BLaER1 treated with 17β-estradiol and CSF1 and Interleukin-3, amounts not matched to agents 10 nM and 100 nM (cell line): ENCODE measurements at regions not wholly inside any gene's neighbourhood (a gene's known extent, or its start where the extent isn't known, plus 50 kb on each side); places are given as distances from the start of the nearest gene placed in this dataset.

Experiments
- H3K27ac ChIP-seq, 11 experiments: shearing (Covaris generic); formaldehyde crosslinking; 2 replicates each; pipeline ENCODE4 v1.8.1; 2022
- H3K27me3 ChIP-seq, 11 experiments: shearing (Covaris generic); formaldehyde crosslinking; 2 replicates each; pipeline ENCODE4 v1.8.1; 2022
- H3K36me3 ChIP-seq, 11 experiments: shearing (Covaris generic); formaldehyde crosslinking; 2 replicates each; pipeline ENCODE4 v1.8.1; 2022
- H3K4me1 ChIP-seq, 10 experiments: shearing (Covaris generic); formaldehyde crosslinking; 2 replicates each; pipeline ENCODE4 v1.8.1; 2022
- H3K4me2 ChIP-seq, 11 experiments: shearing (Covaris generic); formaldehyde crosslinking; 2 replicates each; pipeline ENCODE4 v1.8.1; 2022
- H3K4me3 ChIP-seq, 10 experiments: shearing (Covaris generic); formaldehyde crosslinking; 2 replicates each; pipeline ENCODE4 v1.8.1; 2022
- H3K9ac ChIP-seq, 11 experiments: shearing (Covaris generic); formaldehyde crosslinking; 2 replicates each; pipeline ENCODE4 v1.8.1; 2022
- H3K9me3 ChIP-seq, 11 experiments: shearing (Covaris generic); formaldehyde crosslinking; replicated peaks in 1 of 11; 2 replicates each; pipeline ENCODE4 v1.8.1; 2022
- H4K20me1 ChIP-seq, 11 experiments: shearing (Covaris generic); formaldehyde crosslinking; 2 replicates each; pipeline ENCODE4 v1.8.1; 2022
- Cebpa-rat ChIP-seq, 11 experiments: shearing (Covaris generic); IDR thresholded peaks; 2 replicates each; pipeline ENCODE4 v1.8.1; 2022

DNA sequence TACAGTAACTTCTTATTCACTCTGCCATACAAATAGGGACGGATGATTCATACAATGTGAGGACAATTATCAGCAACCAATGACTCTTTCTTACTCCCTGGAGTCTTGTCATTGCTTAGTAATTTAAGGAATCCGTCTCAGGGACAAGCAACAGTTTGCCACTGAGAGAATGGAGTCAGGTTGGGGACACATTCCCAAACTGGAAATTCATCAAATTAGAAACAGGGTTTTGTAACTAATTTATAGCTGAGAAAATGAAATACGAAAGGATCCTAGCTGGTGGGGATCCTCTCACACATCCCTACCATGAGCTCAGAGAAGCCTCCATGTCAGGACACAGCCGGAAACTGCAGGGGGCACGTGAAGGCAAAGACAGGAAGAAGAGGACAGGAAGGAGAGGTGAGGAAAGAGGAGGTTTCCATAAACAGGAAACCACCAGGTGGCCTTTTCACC lies 50.4 kb upstream of the KDR start:
- Histone ChIP-seq H3K4me3 (no peak overlapping the region), H3K4me2 (no peak overlapping the region), H3K27ac (no peak overlapping the region), H3K9ac (no peak overlapping the region), H3K27me3 (no peaks in the 10 kb centered on the region), H4K20me1 (no peaks in the 10 kb centered on the region), H3K4me1 (peaks cover 0 to 18% (median 5%) of the 10 kb centered on the region in 10 experiments; a peak in 8 of 20 replicates), H3K9me3 (no peaks in the 10 kb centered on the region), H3K36me3 (no peaks in the 10 kb centered on the region)
- no peak for TF ChIP-seq Cebpa-rat (IDR thresholded peaks at IDR 0.05)

- Histone ChIP-seq H3K27ac (no peak overlapping the region), H3K27me3 (no peaks in the 10 kb centered on the region), H3K4me3 (no peak overlapping the region), H4K20me1 (no peaks in the 10 kb centered on the region), H3K9ac (no peak overlapping the region), H3K4me1 (peaks cover 0 to 18% (median 6%) of the 10 kb centered on the region in 10 experiments; a peak in 9 of 20 replicates), H3K4me2 (no peak overlapping the region), H3K36me3 (no peaks in the 10 kb centered on the region), H3K9me3 (no peaks in the 10 kb centered on the region)
- TF ChIP-seq Cebpa-rat (IDR thresholded peaks at IDR 0.05): no peak
Measured at GRCh38 chr4:55176497-55176896, 51.1 kb upstream of the KDR start.

- TF ChIP-seq Cebpa-rat (IDR thresholded peaks at IDR 0.05): no peak
- H3K9ac ChIP-seq: no peak overlapping the region
- no peaks in the 10 kb centered on the region for H3K36me3 ChIP-seq
- H3K27ac ChIP-seq: no peak overlapping the region
- H4K20me1 ChIP-seq: no peaks in the 10 kb centered on the region
- H3K27me3 ChIP-seq: no peaks in the 10 kb centered on the region
- peaks cover 0 to 18% (median 8%) of the 10 kb centered on the region in 10 experiments; a peak in 9 of 20 replicates for H3K4me1 ChIP-seq
- H3K9me3 ChIP-seq: no peaks in the 10 kb centered on the region
- H3K4me3 ChIP-seq: no peak overlapping the region
- H3K4me2 ChIP-seq: peak overlapping the region in 5 of 11 experiments; percentile 16 to 53 (median 33); a peak in 6 of 22 replicates
Measured at GRCh38 chr4:55177461-55177860, 52.1 kb upstream of the KDR start.

DNA sequence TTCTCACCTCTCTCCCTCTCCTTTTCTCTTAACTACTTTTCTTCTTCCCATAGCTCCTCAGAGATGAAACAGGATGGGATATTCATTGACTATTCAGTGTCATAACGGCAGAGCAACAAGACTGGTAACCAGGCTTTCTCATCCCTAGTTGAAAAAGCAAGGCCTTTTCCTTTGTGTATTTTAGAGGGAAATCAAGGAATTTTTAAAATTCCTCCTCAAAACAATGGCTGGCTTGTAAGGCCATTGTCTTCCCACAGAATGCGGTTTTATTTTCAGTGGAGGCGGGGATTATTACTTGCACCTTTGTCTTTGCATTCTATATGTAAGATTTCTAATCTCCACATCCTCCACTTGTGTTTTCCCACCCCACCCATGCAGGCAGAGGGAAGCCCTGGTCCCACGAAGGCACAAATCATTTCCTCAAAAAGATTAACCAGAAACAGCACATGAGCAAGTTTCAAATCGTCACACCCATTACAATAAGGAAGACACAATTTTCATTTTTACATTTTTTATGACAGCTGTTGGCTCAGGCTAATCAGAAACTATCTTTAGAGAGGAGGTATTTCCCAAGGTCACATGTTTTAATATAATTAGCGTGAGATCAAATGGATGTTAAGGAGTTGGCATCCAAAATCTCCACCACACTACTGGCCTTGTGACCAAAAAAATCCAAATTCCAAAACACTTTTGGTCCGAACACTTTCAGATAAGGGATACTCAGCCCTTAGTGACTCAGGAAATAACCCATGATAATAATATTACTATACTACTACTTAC lies 53.0 kb upstream of the KDR start:
- Histone ChIP-seq H3K9ac (no peak overlapping the region), H3K4me3 (no peak overlapping the region), H3K27ac (peak overlapping the region in 1 of 11 experiments; percentile 40; a peak in 2 of 22 replicates), H3K4me1 (peaks cover 0 to 20% (median 8%) of the 10 kb centered on the region in 10 experiments; a peak in 9 of 20 replicates), H4K20me1 (no peaks in the 10 kb centered on the region), H3K9me3 (no peaks in the 10 kb centered on the region), H3K4me2 (peak overlapping the region in 6 of 11 experiments; percentile 16 to 53 (median 30); a peak in 7 of 22 replicates), H3K27me3 (no peaks in the 10 kb centered on the region), H3K36me3 (no peaks in the 10 kb centered on the region)
- TF ChIP-seq Cebpa-rat (IDR thresholded peaks at IDR 0.05): no peak

GRCh38 chr4:55181010-55182005 lies 55.9 kb upstream of the KDR start:
- Histone ChIP-seq H3K4me1 (peaks cover 0 to 31% (median 8%) of the 10 kb centered on the region in 10 experiments; a peak in 10 of 20 replicates), H3K9ac (no peak overlapping the region), H3K36me3 (no peaks in the 10 kb centered on the region), H3K27me3 (no peaks in the 10 kb centered on the region), H3K9me3 (no peaks in the 10 kb centered on the region), H3K4me3 (no peak overlapping the region), H3K27ac (no peak overlapping the region), H3K4me2 (peak overlapping the region in 3 of 11 experiments; percentile 4 to 25 (median 8); a peak in 3 of 22 replicates), H4K20me1 (no peaks in the 10 kb centered on the region)
- TF ChIP-seq Cebpa-rat (IDR thresholded peaks at IDR 0.05): no peak

GRCh38 chr4:55183926-55184599 lies 58.7 kb upstream of the KDR start:
- Histone ChIP-seq H3K36me3 (no peaks in the 10 kb centered on the region), H3K27ac (no peak overlapping the region), H3K9ac (no peak overlapping the region), H3K4me1 (peaks cover 0 to 15% (median 5%) of the 10 kb centered on the region in 10 experiments; a peak in 8 of 20 replicates), H3K27me3 (no peaks in the 10 kb centered on the region), H4K20me1 (no peaks in the 10 kb centered on the region), H3K4me2 (peak overlapping the region in 3 of 11 experiments; percentile 1 to 54 (median 13); a peak in 5 of 22 replicates), H3K4me3 (no peak overlapping the region), H3K9me3 (no peaks in the 10 kb centered on the region)
- TF ChIP-seq Cebpa-rat (IDR thresholded peaks at IDR 0.05): no peak

DNA sequence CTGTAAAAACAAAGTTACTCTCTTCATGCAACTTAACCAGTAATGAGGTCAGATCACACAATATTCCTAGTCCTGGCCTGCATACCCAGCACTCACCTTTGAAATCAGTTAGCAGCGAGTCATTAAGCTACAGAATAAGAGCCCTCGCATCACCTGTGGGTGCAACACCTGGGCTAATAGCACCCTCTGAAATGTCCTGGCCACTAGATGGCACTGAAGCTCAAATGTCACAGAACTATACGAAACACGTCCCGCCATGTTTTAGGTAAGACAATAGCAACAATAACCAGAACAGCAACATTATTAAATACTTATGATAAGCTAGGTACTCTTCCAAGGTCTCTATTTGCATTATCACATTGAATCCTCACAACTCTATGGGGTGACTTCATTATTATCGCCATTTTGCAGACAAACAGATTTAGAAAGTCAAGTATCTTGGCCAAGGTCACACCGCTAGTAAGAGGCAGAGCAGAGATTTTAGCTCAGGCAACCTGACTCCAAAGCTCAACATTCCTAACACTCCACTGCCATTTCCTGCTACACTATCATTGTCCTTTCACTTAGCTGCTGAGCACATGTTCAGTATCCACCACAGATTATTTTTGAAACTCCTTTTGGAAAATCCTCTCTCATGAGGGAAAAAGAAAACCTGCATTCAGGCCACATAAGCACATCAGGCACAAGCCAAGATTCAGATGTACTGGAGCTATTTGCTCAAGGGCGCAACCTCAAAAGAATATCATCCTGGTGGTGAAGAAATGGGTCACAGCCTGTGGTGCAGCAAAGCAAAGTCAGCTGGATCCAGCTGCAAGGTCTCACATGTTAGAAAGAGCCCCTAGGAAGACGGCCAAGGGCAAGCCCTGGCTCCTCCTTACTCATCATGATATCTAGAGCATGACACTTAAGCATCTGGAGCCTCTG lies 59.5 kb upstream of the KDR start:
- no peaks in the 10 kb centered on the region for H3K36me3 ChIP-seq
- no peak for TF ChIP-seq Cebpa-rat (IDR thresholded peaks at IDR 0.05)
- peak overlapping the region in 3 of 11 experiments; percentile 1 to 54 (median 13); a peak in 3 of 22 replicates for H3K4me2 ChIP-seq
- H3K4me1 ChIP-seq: peaks cover 0 to 13% (median 5%) of the 10 kb centered on the region in 10 experiments; a peak in 6 of 20 replicates
- H3K4me3 ChIP-seq: no peak overlapping the region
- no peaks in the 10 kb centered on the region for H3K27me3 ChIP-seq
- no peaks in the 10 kb centered on the region for H3K9me3 ChIP-seq
- no peak overlapping the region for H3K27ac ChIP-seq
- no peaks in the 10 kb centered on the region for H4K20me1 ChIP-seq
- H3K9ac ChIP-seq: no peak overlapping the region

DNA sequence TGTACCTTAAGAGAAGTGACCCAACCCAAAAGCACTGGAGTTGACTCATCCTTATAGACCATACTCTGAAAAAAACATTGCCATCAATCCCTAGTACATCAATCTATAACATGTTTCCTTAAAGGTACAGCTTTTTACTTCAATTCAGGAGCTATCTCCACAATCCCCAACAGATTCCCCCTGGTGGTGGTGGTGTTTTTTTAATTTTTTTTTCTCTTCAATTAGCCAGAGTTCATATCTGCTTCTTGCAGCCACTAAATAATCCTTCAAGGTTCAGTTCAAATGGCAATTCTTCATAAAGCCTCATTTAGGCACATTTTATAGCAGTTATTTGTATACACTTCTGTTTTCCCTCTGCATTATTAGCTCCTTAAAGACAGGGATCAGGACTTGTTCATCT lies 60.7 kb upstream of the KDR start:
- no peak for TF ChIP-seq Cebpa-rat (IDR thresholded peaks at IDR 0.05)
- H3K4me1 ChIP-seq: peaks cover 0 to 13% (median 5%) of the 10 kb centered on the region in 10 experiments; a peak in 6 of 20 replicates
- no peak overlapping the region for H3K9ac ChIP-seq
- no peaks in the 10 kb centered on the region for H3K27me3 ChIP-seq
- H3K4me2 ChIP-seq: no peak overlapping the region
- peaks cover 0 to 3% (median 0%) of the 10 kb centered on the region in 11 experiments; a peak in 1 of 22 replicates for H3K9me3 ChIP-seq
- no peaks in the 10 kb centered on the region for H3K36me3 ChIP-seq
- H3K4me3 ChIP-seq: no peak overlapping the region
- no peaks in the 10 kb centered on the region for H4K20me1 ChIP-seq
- H3K27ac ChIP-seq: no peak overlapping the region
